Sigmoid colon (tissue), 6 donors: ENCODE measurements at regions not wholly inside any gene's neighbourhood (a gene's known extent, or its start where the extent isn't known, plus 50 kb on each side); places are given as distances from the start of the nearest gene placed in this dataset.

Source experiments
- DNase-seq: peaks from one replicate; pipeline ENCODE4 v3.0.0-alpha.2; 2019
- H3K27ac ChIP-seq, 4 donors: fragments of 200-600 bp; sonication (generic); one replicate each; pipeline ENCODE4 v1.5.1; 2016 to 2019; ENCODE audit warnings: mild to moderate bottlenecking in 1 of 4
- H3K27me3 ChIP-seq, 3 donors: fragments of 200-600 bp; sonication (generic); one replicate each; pipeline ENCODE4 v1.5.1; 2019; ENCODE audit warnings: mild to moderate bottlenecking in 1 of 3
- H3K36me3 ChIP-seq, 4 donors: fragments of 200-600 bp; sonication (generic); one replicate each; pipeline ENCODE4 v1.5.1; 2016 to 2019
- H3K4me1 ChIP-seq, 4 donors: fragments of 200-600 bp; sonication (generic); one replicate each; pipeline ENCODE4 v1.5.1; 2017 to 2019
- H3K4me3 ChIP-seq, 4 donors: fragments of 200-600 bp; sonication (generic); one replicate each; pipeline ENCODE4 v1.5.1; 2017 to 2019; ENCODE audit warnings: mild to moderate bottlenecking in 2 of 4, moderate library complexity in 1 of 4
- H3K9me3 ChIP-seq, 4 donors: fragments of 200-600 bp in 3 of 4; sonication (generic) in 3 of 4; one replicate each; pipeline versions ENCODE4 v1.5.1 to v1.6.1; 2013 to 2019
- CTCF ChIP-seq, 4 experiments: fragments of 450-650 bp in 3 of 4; fragments of 200-600 bp in 1 of 4; IDR thresholded peaks; one replicate each; pipeline ENCODE4 v1.5.1; 2016 to 2019; ENCODE audit warnings: antibody characterized with exemption in 4 of 4, mild to moderate bottlenecking in 3 of 4, moderate library complexity in 2 of 4
- EP300 ChIP-seq, 4 donors: sonication (generic); formaldehyde crosslinking; IDR thresholded peaks; one replicate each; pipeline ENCODE4 v1.6.1; 2017; ENCODE audit warnings: antibody characterized with exemption in 4 of 4
- POLR2A ChIP-seq, 2 donors: fragments of 450-650 bp; IDR thresholded peaks; one replicate each; pipeline ENCODE4 v1.6.1; 2016; ENCODE audit warnings: antibody characterized with exemption in 2 of 2, mild to moderate bottlenecking in 2 of 2, moderate library complexity in 2 of 2
- POLR2AphosphoS5 ChIP-seq, 4 donors: sonication (generic); formaldehyde crosslinking; IDR thresholded peaks; one replicate each; pipeline ENCODE4 v1.6.1; 2017; ENCODE audit warnings: antibody characterized with exemption in 4 of 4
- WGBS, 2 donors: extraction: QIAGEN DNeasy Blood & Tissue Kit; methylation state at CpG; one replicate each; pipeline ENCODE4 v1.1.7; 2013; 5-methylcytosine and 5-hydroxymethylcytosine counted together
- intact Hi-C: fragments of 100-400 bp; cut with DNase I; formaldehyde crosslinking; loops from one replicate; pipeline ENCODE4 v1.15.1; 2023
- donor health status: healthy with polysubstance abuse.
- donor health status: healthy.

DNA sequence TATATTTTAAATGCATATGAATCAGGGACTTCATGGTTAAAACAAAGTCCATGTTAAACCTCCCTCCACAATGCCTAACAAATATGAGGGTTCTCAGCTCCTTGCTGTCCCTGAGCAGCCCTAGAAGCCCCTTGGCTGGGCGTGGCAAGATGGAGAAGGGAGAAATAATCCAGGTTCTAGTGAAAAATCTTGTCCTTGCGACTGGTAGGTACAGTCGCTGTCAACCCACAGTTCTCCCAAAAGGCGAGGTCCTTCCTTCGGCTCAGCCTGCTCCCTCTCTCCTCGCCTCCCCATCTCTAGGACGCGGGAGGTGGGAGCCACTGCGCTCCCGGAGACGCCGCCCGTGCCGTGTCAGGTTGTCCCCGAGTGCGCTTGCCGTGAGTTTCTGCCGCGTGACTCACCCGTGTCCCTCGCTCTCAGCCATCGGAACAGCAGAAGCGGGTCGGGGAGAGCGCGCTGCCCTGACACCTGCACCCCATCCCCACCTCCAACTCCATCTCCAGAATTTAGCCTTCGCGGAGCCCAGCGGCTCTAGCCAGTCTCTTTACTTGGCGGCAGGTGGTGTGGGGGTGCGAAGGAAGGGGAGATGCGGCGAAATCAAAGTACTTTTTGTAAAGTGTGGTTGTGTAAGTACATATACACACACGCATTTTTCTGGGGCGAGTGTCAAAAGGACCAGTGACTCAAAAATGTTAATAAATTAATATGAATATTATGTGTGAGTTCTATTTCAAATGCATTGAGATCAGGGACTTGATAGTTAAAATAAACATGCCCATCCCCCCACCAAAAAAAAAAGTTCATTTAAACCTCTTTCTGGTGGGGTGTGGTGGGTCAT lies 65.1 kb upstream of the TMEM17 start:
- WGBS, 2 donors, result 3 to 8% methylated on average over 35 of the region's 35 CpGs
- H3K27ac ChIP-seq, result no peak overlapping the region
- no peaks in the 10 kb centered on the region for H3K27me3 ChIP-seq
- H3K9me3 ChIP-seq, result no peaks in the 10 kb centered on the region
- peaks cover 0 to 26% (median 9%) of the 10 kb centered on the region in 4 donors for H3K4me1 ChIP-seq
- TF ChIP-seq CTCF (IDR thresholded peaks at IDR 0.05) (no peak), POLR2AphosphoS5 (IDR thresholded peaks at IDR 0.05) (no peak), POLR2A (IDR thresholded peaks at IDR 0.05) (no peak), EP300 (IDR thresholded peaks at IDR 0.05) (no peak)
- H3K36me3 ChIP-seq, result no peaks in the 10 kb centered on the region
- H3K4me3 ChIP-seq, result peak overlapping the region in 3 of 4 donors; percentile 19 to 33 (median 32)
- intact Hi-C loops, result loop anchor here (10.0 kb wide), 3 partner anchors 106 to 204 kb away; partner anchors contain the start of gene EHBP1
- peak; percentile 67 for DNase-seq

- Histone ChIP-seq H3K4me1 (peaks cover 0 to 23% (median 5%) of the 10 kb centered on the region in 4 donors), H3K4me3 (no peak overlapping the region), H3K27ac (no peak overlapping the region), H3K27me3 (no peaks in the 10 kb centered on the region), H3K36me3 (no peaks in the 10 kb centered on the region), H3K9me3 (no peaks in the 10 kb centered on the region)
- intact Hi-C loops, result loop anchor here (10.0 kb wide), 3 partner anchors 105 to 205 kb away; partner anchors contain the start of gene EHBP1
- DNase-seq, result no peak
- 19 to 55% methylated on average over 23 of the region's 23 CpGs for WGBS, 2 donors
- no peak for TF ChIP-seq CTCF (IDR thresholded peaks at IDR 0.05)
- TF ChIP-seq POLR2A (IDR thresholded peaks at IDR 0.05), result no peak
- no peak for TF ChIP-seq POLR2AphosphoS5 (IDR thresholded peaks at IDR 0.05)
- no peak for TF ChIP-seq EP300 (IDR thresholded peaks at IDR 0.05)
Observed at GRCh38 chr2:62569907-62570841, 64.2 kb upstream of the TMEM17 start.

DNA sequence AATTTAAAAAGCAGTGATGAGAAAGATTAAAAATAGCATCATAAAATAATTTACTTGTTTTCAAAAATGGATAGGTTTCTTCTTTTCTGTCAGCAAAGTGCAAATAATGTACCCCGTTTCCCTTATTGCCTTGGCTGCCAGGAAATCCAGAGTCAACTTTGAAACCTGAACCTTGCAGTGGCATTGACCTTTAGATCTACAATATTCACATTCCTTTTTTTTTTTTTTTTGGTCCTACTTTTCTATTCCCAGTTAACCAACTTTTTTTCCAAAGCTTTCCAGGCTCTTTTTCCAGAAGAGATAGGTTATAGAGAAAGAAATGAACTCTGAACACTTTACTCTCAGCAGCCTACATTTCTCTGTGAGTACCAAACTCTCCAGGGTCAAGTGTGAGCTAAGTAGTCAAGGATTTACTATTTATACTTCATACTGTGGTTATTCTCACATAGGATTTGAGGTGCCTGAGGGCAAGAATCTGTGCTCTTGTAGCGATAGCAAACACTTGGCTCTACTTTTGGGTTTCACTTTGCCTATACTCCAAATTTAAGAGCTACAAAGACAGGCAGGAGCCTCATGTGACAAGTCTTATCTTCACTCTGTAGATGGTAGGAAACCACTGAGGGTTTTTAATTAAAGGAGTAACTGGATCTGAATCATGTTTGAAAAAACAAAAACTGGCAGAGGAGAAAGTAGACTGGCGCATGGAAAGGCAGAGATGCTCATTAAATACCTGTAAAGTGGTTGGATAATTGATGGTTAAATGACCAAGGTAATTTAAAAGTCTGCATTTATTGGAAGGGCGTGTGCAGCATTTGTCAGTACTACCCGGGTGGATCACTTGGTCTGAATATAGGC lies 63.2 kb upstream of the TMEM17 start:
- no peak for TF ChIP-seq CTCF (IDR thresholded peaks at IDR 0.05)
- TF ChIP-seq POLR2AphosphoS5 (IDR thresholded peaks at IDR 0.05), result no peak
- TF ChIP-seq POLR2A (IDR thresholded peaks at IDR 0.05), result no peak
- no peak for TF ChIP-seq EP300 (IDR thresholded peaks at IDR 0.05)
- Histone ChIP-seq H3K4me1 (peaks cover 0 to 23% (median 5%) of the 10 kb centered on the region in 4 donors), H3K36me3 (no peaks in the 10 kb centered on the region), H3K27me3 (no peaks in the 10 kb centered on the region), H3K9me3 (no peaks in the 10 kb centered on the region), H3K4me3 (no peak overlapping the region), H3K27ac (no peak overlapping the region)
- no peak for DNase-seq
- intact Hi-C loops, result no loop called here
- 32 to 72% methylated on average over 5 of the region's 5 CpGs for WGBS, 2 donors

GRCh38 chr2:62568074-62568473 lies 62.1 kb upstream of the TMEM17 start:
- 54 to 67% methylated on average over 1 of the region's 1 CpG for WGBS, 2 donors
- Histone ChIP-seq H3K27ac (no peak overlapping the region), H3K27me3 (no peaks in the 10 kb centered on the region), H3K4me3 (no peak overlapping the region), H3K4me1 (peaks cover 0 to 23% (median 3%) of the 10 kb centered on the region in 4 donors), H3K36me3 (no peaks in the 10 kb centered on the region), H3K9me3 (no peaks in the 10 kb centered on the region)
- no peak for DNase-seq
- intact Hi-C loops, result no loop called here
- TF ChIP-seq EP300 (IDR thresholded peaks at IDR 0.05) (no peak), CTCF (IDR thresholded peaks at IDR 0.05) (no peak), POLR2A (IDR thresholded peaks at IDR 0.05) (no peak), POLR2AphosphoS5 (IDR thresholded peaks at IDR 0.05) (no peak)
